Activated naive CD8-positive, alpha-beta T cell treated with anti-CD3 and anti-CD28 coated beads, Interleukin-2, amount 10 ng/mL, durations not matched to agents 7 days and 5 days (primary cell): ENCODE measurements at regions not wholly inside any gene's neighbourhood (a gene's known extent, or its start where the extent isn't known, plus 50 kb on each side); places are given as distances from the start of the nearest gene placed in this dataset.
"Not testable (repeated sequence)": the region's sequence is repeated elsewhere in the genome, so short reads cannot be mapped to it uniquely, and the experiment has no call there.

ENCODE experiments used
- ATAC-seq: fragments of 150-1000 bp; cut with Tn5 transposase; one replicate; pipeline ENCODE4 v1.10.0; 2021; ENCODE audit warnings: low read depth, moderate library complexity
- POLR2A ChIA-PET: fragments of 350-600 bp; sonication (Branson Sonifier 250); formaldehyde crosslinking; loops from one replicate; lab custom pipeline; 2021; ENCODE audit warnings: antibody characterized with exemption; lab: Charles Lee
- DNase-seq: peaks from one replicate; pipeline ENCODE4 v3.0.0; 2021
- H3K27ac Mint-ChIP-seq: one replicate; pipeline ENCODE4 v1.8.0; 2022; ENCODE audit warnings: mild to moderate bottlenecking, mixed read lengths
- H3K27me3 Mint-ChIP-seq: one replicate; pipeline ENCODE4 v1.8.0; 2022; ENCODE audit warnings: mild to moderate bottlenecking, moderate library complexity, mixed read lengths
- H3K36me3 Mint-ChIP-seq: one replicate; pipeline ENCODE4 v1.8.0; 2021; ENCODE audit warnings: mild to moderate bottlenecking, mixed read lengths
- H3K4me1 Mint-ChIP-seq: one replicate; pipeline ENCODE4 v1.8.0; 2021; ENCODE audit warnings: mixed read lengths
- H3K4me3 Mint-ChIP-seq: one replicate; pipeline ENCODE4 v1.8.0; 2022; ENCODE audit warnings: mild to moderate bottlenecking, moderate library complexity, mixed read lengths
- H3K9me3 Mint-ChIP-seq: one replicate; pipeline ENCODE4 v1.8.0; 2021; ENCODE audit warnings: mixed read lengths

GRCh38 chr11:21761000-21761399 is 431.9 kb upstream of the ANO5 start:
- ATAC-seq (no peak), DNase-seq (no peak)
- H3K9me3 Mint-ChIP-seq = peaks cover 14% of the 10 kb centered on the region
- no peaks in the 10 kb centered on the region for H3K36me3 Mint-ChIP-seq
- H3K27me3 Mint-ChIP-seq = no peaks in the 10 kb centered on the region
- no peak overlapping the region for H3K4me3 Mint-ChIP-seq
- no peak overlapping the region for H3K27ac Mint-ChIP-seq
- no peaks in the 10 kb centered on the region for H3K4me1 Mint-ChIP-seq
- POLR2A ChIA-PET = no interaction called here

DNA sequence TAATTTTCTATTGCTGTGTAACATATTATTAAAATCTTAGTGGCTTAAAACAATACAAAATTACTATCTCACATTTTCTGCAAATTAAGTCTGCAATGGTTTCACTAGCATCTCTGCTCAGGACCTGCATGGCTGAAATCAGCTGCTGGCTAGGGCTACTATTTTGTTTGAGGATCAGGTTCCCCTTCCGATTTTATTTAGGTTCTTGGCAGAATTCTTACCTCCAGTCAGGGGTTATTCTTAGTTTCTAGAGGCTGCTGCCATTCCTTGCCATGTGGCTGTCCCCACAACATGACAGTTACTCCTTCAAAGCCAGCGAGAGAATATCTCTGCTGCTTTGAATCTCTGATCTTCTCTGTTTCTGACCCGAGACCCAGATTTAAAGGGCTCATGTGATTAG is 424.5 kb upstream of the ANO5 start:
- DNase-seq = no peak
- H3K27me3 Mint-ChIP-seq = no peaks in the 10 kb centered on the region
- H3K27ac Mint-ChIP-seq = no peak overlapping the region
- no peak for ATAC-seq
- H3K36me3 Mint-ChIP-seq = no peaks in the 10 kb centered on the region
- no peak overlapping the region for H3K4me3 Mint-ChIP-seq
- no peaks in the 10 kb centered on the region for H3K4me1 Mint-ChIP-seq
- no peaks in the 10 kb centered on the region for H3K9me3 Mint-ChIP-seq
- POLR2A ChIA-PET = no interaction called here

- POLR2A ChIA-PET = no interaction called here
- DNase-seq = no peak
Observed at GRCh38 chr11:21769188-21769587, 423.7 kb upstream of the ANO5 start.

DNA sequence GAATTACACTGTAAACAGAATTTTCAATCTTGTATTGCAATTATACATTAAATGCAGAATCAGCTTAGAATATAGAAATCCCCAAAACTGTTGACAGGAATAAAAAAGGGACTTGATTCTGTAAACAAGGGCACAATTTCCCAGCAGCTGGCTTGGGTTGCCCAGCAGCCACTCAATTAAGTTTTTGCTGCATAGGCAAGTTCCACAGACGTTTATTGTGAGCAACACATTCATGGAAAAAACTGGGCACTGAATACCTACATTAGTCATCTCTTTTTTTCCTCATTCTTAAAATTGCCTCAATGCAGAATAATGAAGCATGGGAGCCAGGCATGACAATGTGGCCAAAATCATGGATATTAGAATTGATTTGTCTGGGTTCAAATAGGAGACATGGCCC is 421.8 kb upstream of the ANO5 start:
- Mint-ChIP-seq H3K4me3 (no peak overlapping the region), H3K4me1 (no peaks in the 10 kb centered on the region), H3K9me3 (no peaks in the 10 kb centered on the region), H3K27me3 (no peaks in the 10 kb centered on the region), H3K36me3 (no peaks in the 10 kb centered on the region), H3K27ac (no peak overlapping the region)
- ATAC-seq (no peak), DNase-seq (no peak)
- POLR2A ChIA-PET = no interaction called here

More at GRCh38 chr11:21769188-21769587, 423.7 kb upstream of the ANO5 start:
- no peaks in the 10 kb centered on the region for H3K4me1 Mint-ChIP-seq
- no peaks in the 10 kb centered on the region for H3K36me3 Mint-ChIP-seq
- no peak for ATAC-seq
- no peaks in the 10 kb centered on the region for H3K9me3 Mint-ChIP-seq
- no peaks in the 10 kb centered on the region for H3K27me3 Mint-ChIP-seq
- no peak overlapping the region for H3K4me3 Mint-ChIP-seq
- H3K27ac Mint-ChIP-seq = no peak overlapping the region

- Mint-ChIP-seq H3K27ac (no peak overlapping the region), H3K9me3 (no peaks in the 10 kb centered on the region), H3K27me3 (no peaks in the 10 kb centered on the region), H3K36me3 (no peaks in the 10 kb centered on the region), H3K4me3 (no peak overlapping the region), H3K4me1 (no peaks in the 10 kb centered on the region)
- DNase-seq (no peak), ATAC-seq (no peak)
- POLR2A ChIA-PET = no interaction called here
Observed at GRCh38 chr11:21774212-21774611, 418.7 kb upstream of the ANO5 start.

DNA sequence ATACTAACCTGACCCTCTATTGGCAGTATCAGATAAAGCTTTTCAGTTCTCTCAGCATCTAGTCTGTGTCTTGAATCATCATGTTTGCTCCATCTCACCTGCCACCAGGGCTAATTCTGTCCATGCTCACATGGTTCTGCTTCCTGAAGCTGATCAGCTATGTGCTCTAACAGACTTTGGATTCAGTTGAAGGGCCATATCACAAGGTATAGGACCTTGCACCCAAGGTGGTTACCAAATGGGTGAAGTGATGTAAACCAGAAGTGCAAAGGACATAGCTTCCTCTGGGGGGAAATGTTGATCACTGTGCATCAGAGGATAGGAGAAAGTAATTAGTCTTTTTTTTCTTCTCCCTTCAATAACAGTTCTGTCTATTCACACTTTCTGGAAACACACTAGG is 417.0 kb upstream of the ANO5 start:
- Mint-ChIP-seq H3K27ac (no peak overlapping the region), H3K36me3 (no peaks in the 10 kb centered on the region)
- ATAC-seq = no peak

DNA sequence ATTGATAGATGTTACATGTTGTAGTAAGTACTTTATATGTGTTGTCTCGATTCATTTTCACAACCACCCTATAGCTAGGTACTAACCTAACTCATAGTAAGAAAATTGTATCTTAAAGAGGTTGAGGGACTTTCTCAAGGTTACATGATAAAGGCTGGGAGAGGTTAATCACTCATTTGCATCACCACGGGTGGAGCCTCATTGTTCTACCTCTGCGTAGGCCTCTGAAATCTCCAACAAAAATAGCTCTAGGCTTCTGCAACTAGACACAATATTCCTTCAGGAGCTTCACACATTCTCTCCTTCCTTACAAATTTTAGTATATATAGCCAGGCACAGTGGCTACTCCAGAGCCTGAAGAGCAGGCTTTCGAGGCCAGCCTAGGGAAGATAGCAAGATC is 408.9 kb upstream of the ANO5 start:
- POLR2A ChIA-PET = no interaction called here
- DNase-seq (no peak), ATAC-seq (no peak)
- no peak overlapping the region for H3K27ac Mint-ChIP-seq
- no peaks in the 10 kb centered on the region for H3K27me3 Mint-ChIP-seq
- H3K4me1 Mint-ChIP-seq = no peaks in the 10 kb centered on the region
- peaks cover 1% of the 10 kb centered on the region for H3K9me3 Mint-ChIP-seq
- H3K4me3 Mint-ChIP-seq = no peak overlapping the region
- no peaks in the 10 kb centered on the region for H3K36me3 Mint-ChIP-seq

More for the DNA sequence above, 417.0 kb upstream of the ANO5 start:
- H3K27me3 Mint-ChIP-seq = no peaks in the 10 kb centered on the region
- POLR2A ChIA-PET = no interaction called here
- no peak for DNase-seq
- no peaks in the 10 kb centered on the region for H3K9me3 Mint-ChIP-seq
- no peaks in the 10 kb centered on the region for H3K4me1 Mint-ChIP-seq
- no peak overlapping the region for H3K4me3 Mint-ChIP-seq

GRCh38 chr11:21785351-21785750 is 407.5 kb upstream of the ANO5 start:
- H3K9me3 Mint-ChIP-seq = peaks cover 1% of the 10 kb centered on the region
- no peak overlapping the region for H3K27ac Mint-ChIP-seq
- DNase-seq = no peak
- ATAC-seq = no peak
- POLR2A ChIA-PET = no interaction called here
- H3K27me3 Mint-ChIP-seq = no peaks in the 10 kb centered on the region
- no peaks in the 10 kb centered on the region for H3K4me1 Mint-ChIP-seq
- H3K4me3 Mint-ChIP-seq = no peak overlapping the region
- no peaks in the 10 kb centered on the region for H3K36me3 Mint-ChIP-seq

GRCh38 chr11:21794306-21794705 is 398.6 kb upstream of the ANO5 start:
- H3K27ac Mint-ChIP-seq = no peak overlapping the region
- ATAC-seq (no peak), DNase-seq (no peak)
- no peaks in the 10 kb centered on the region for H3K27me3 Mint-ChIP-seq
- H3K9me3 Mint-ChIP-seq = peaks cover 9% of the 10 kb centered on the region
- H3K36me3 Mint-ChIP-seq = no peaks in the 10 kb centered on the region
- no peak overlapping the region for H3K4me3 Mint-ChIP-seq
- POLR2A ChIA-PET = no interaction called here
- H3K4me1 Mint-ChIP-seq = no peaks in the 10 kb centered on the region

- POLR2A ChIA-PET = no interaction called here
- Mint-ChIP-seq H3K27me3 (no peaks in the 10 kb centered on the region), H3K4me1 (no peaks in the 10 kb centered on the region), H3K9me3 (peaks cover 11% of the 10 kb centered on the region), H3K36me3 (no peaks in the 10 kb centered on the region), H3K27ac (no peak overlapping the region), H3K4me3 (no peak overlapping the region)
- ATAC-seq = no peak
- no peak for DNase-seq
Observed at GRCh38 chr11:21798216-21798615, 394.7 kb upstream of the ANO5 start.

- H3K9me3 Mint-ChIP-seq = peaks cover 11% of the 10 kb centered on the region
- H3K4me3 Mint-ChIP-seq, H3K27ac Mint-ChIP-seq, ATAC-seq, DNase-seq, H3K4me1 Mint-ChIP-seq, H3K27me3 Mint-ChIP-seq, POLR2A ChIA-PET, H3K36me3 Mint-ChIP-seq: not testable (repeated sequence)
Observed at GRCh38 chr11:21804523-21804922, 388.4 kb upstream of the ANO5 start.

DNA sequence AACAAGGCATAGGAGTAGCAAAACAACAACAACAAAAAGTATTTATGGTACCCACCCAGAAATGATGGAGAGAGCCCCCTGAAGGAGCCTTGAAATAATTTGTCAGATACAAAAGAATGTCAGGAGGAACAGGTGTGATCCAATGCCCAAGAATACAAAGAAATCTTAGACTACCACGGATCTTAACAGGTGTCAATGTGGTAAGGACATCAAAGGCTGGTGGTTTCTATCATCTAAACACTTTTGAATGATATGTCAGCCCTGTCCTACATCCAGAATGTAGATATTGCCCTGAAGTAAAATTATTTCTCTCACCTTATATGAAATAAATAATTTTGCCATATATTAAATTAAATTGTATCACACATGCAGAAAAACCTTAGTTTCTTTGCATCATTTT is 386.4 kb upstream of the ANO5 start:
- Mint-ChIP-seq H3K9me3 (peaks cover 14% of the 10 kb centered on the region), H3K27ac (no peak overlapping the region), H3K4me3 (no peak overlapping the region), H3K4me1 (no peaks in the 10 kb centered on the region), H3K36me3 (peaks cover 2% of the 10 kb centered on the region), H3K27me3 (no peaks in the 10 kb centered on the region)
- POLR2A ChIA-PET = no interaction called here
- ATAC-seq (no peak), DNase-seq (no peak)

DNA sequence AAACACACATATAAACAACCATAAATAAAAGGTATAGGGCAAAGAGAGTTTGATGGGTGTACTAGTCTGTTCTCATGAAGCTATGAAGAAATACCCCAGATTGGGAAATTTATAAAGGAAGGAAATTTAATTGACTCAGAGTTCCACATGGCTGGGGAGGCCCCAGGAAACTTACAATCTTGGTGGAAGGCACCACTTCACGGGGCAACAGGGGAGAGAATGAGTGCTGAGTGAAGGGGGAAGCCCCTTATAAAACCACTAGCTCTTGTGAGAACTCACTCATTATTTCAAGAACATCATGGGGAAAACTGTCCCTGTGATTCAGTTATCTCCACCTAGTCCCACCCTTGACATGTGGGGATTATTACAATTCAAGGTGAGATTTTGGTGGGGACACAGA is 385.9 kb upstream of the ANO5 start:
- H3K27me3 Mint-ChIP-seq = no peaks in the 10 kb centered on the region
- POLR2A ChIA-PET = no interaction called here
- peaks cover 14% of the 10 kb centered on the region for H3K9me3 Mint-ChIP-seq
- DNase-seq = no peak
- peaks cover 2% of the 10 kb centered on the region for H3K36me3 Mint-ChIP-seq
- no peaks in the 10 kb centered on the region for H3K4me1 Mint-ChIP-seq
- no peak overlapping the region for H3K4me3 Mint-ChIP-seq
- ATAC-seq = no peak
- H3K27ac Mint-ChIP-seq = no peak overlapping the region

GRCh38 chr11:21807350-21807749 is 385.5 kb upstream of the ANO5 start:
- Mint-ChIP-seq H3K27me3 (no peaks in the 10 kb centered on the region), H3K36me3 (peaks cover 2% of the 10 kb centered on the region), H3K4me1 (no peaks in the 10 kb centered on the region), H3K4me3 (no peak overlapping the region), H3K27ac (no peak overlapping the region), H3K9me3 (peaks cover 14% of the 10 kb centered on the region)
- POLR2A ChIA-PET = no interaction called here
- no peak for ATAC-seq
- DNase-seq = no peak

DNA sequence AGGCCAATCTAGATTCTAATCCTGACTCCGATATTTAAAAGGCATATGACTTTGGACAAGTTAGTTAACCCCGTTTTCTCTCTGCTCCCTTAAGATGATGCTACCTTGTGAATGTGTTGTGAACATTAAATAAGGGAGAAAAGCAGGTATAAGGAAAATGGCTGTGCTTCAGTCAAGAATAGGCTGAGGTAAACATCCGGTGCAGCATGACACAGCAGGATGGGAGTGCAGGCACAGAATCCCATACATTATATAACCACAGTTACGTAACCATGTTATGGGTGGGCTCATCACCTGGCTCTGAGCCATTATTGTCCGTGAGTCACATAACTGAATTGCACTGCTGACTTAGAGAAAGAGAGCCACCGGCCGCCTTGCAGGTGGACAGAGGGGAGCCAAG is 382.2 kb upstream of the ANO5 start:
- Mint-ChIP-seq H3K36me3 (no peaks in the 10 kb centered on the region), H3K9me3 (peaks cover 8% of the 10 kb centered on the region), H3K4me3 (no peak overlapping the region), H3K4me1 (no peaks in the 10 kb centered on the region), H3K27me3 (no peaks in the 10 kb centered on the region), H3K27ac (no peak overlapping the region)
- no peak for ATAC-seq
- POLR2A ChIA-PET = no interaction called here
- no peak for DNase-seq
